Urinary bladder (tissue), 3 donors: ENCODE measurements at regions not wholly inside any gene's neighbourhood (a gene's known extent, or its start where the extent isn't known, plus 50 kb on each side); places are given as distances from the start of the nearest gene placed in this dataset.
"Not testable (repeated sequence)": the region's sequence is repeated elsewhere in the genome, so short reads cannot be mapped to it uniquely, and the experiment has no call there.

Experiments used
- DNase-seq: peaks from one replicate; pipeline ENCODE4 v3.0.0-alpha.2; 2015; ENCODE audit errors: extremely low spot score
- H3K27ac ChIP-seq: one replicate; pipeline ENCODE4 v1.5.1; 2013; ENCODE audit warnings: low read depth, mild to moderate bottlenecking, moderate library complexity
- H3K36me3 ChIP-seq: one replicate; pipeline ENCODE4 v1.6.1; 2013; ENCODE audit warnings: mild to moderate bottlenecking, moderate library complexity; ENCODE audit not compliant: insufficient read depth
- H3K4me1 ChIP-seq: one replicate; pipeline ENCODE4 v1.6.1; 2013; ENCODE audit warnings: mild to moderate bottlenecking, moderate library complexity; ENCODE audit not compliant: insufficient read depth
- H3K4me3 ChIP-seq: one replicate; pipeline ENCODE4 v1.5.1; 2013; ENCODE audit warnings: low read depth, low read length
- WGBS: extraction: QIAGEN DNeasy Blood & Tissue Kit; methylation state at CpG from one replicate; pipeline ENCODE4 v1.1.7; 2013; 5-methylcytosine and 5-hydroxymethylcytosine counted together
- donor health status: healthy with polysubstance abuse.
- donor health status: healthy.

GRCh38 chr7:145700488-145700887 lies 416.1 kb upstream of the CNTNAP2 start:
- WGBS, result 70% methylated on average over 3 of the region's 3 CpGs
- H3K4me3 ChIP-seq, result no peak overlapping the region
- no peaks in the 10 kb centered on the region for H3K36me3 ChIP-seq
- no peak for DNase-seq
- H3K4me1 ChIP-seq, result no peaks in the 10 kb centered on the region
- peak overlapping the region; percentile 2 for H3K27ac ChIP-seq

DNA sequence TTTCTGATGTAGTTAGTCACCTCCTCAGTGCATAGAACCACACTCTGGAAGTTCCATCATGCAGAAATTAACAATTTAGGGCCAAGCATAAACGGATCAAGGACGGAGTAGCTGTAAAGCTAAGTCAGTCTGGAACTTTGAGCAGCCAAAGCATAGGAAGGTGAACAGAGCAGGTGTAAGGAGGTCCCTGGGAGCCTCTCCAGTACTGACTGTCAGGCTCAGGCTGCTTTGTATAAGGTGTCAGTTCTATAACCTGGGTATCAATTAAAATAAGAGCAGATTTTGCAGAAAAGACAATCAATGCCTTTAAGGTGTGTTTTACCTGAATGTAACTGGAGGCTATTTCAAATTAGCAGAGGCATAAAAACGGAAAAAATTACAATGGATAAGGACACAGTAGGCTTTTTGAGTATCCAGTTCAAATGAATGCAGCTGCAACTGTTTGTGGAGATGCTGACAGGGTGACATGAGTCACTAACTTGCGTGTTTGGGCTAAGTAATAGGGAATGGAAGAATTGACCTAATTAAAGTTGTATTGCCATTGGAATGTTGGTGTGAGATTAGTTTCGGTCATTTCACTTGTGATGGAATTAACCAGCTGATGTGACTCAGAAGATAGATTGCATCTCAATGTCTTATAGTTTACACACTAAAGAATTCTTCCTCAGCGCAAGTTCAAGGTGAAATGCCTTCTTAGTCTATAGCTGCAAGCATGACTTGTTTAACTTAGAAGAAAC lies 417.9 kb upstream of the CNTNAP2 start:
- no peak for DNase-seq
- Histone ChIP-seq H3K4me1 (no peaks in the 10 kb centered on the region), H3K4me3 (no peak overlapping the region), H3K27ac (no peak overlapping the region), H3K36me3 (no peaks in the 10 kb centered on the region)
- 86% methylated on average over 6 of the region's 6 CpGs for WGBS

DNA sequence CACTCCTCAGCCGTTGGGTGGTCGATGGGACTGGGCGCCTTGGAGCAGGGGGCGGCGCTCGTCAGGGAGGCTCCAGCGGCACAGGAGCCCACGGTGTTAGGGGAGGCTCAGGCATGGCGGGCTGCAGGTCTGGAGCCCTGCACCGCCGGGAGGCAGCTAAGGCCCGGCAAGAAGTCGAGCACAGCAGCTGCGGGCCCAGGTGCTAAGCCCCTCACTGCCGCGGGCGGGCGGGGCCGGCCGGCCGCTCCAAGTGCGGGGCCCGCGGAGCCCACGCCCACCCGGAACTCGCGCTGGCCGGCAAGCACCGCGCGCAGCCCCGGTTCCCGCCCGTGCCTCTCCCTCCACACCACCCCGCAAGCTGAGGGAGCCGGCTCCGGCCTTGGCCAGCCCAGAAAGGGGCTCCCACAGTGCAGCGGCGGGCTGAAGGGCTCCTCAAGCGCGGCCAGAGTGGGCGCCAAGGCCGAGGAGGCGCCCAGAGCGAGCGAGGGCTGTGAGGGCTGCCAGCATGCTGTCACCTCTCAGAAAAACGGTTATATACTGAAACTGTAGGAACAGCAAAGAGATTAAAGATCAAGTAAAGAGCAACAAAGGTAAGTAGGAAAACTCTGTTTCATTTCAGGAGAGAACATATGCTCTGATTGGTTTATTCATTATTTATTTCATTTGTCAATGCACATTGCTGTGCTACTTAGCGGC lies 419.0 kb upstream of the CNTNAP2 start:
- H3K27ac ChIP-seq, H3K4me1 ChIP-seq, H3K36me3 ChIP-seq, DNase-seq, H3K4me3 ChIP-seq: not testable (repeated sequence)
- WGBS, result 97% methylated on average over 47 of the region's 49 CpGs

GRCh38 chr7:145696071-145696470 lies 420.5 kb upstream of the CNTNAP2 start:
- DNase-seq, result no peak
- H3K4me1 ChIP-seq, result no peaks in the 10 kb centered on the region
- no peak overlapping the region for H3K27ac ChIP-seq
- H3K4me3 ChIP-seq, result no peak overlapping the region
- no peaks in the 10 kb centered on the region for H3K36me3 ChIP-seq

DNA sequence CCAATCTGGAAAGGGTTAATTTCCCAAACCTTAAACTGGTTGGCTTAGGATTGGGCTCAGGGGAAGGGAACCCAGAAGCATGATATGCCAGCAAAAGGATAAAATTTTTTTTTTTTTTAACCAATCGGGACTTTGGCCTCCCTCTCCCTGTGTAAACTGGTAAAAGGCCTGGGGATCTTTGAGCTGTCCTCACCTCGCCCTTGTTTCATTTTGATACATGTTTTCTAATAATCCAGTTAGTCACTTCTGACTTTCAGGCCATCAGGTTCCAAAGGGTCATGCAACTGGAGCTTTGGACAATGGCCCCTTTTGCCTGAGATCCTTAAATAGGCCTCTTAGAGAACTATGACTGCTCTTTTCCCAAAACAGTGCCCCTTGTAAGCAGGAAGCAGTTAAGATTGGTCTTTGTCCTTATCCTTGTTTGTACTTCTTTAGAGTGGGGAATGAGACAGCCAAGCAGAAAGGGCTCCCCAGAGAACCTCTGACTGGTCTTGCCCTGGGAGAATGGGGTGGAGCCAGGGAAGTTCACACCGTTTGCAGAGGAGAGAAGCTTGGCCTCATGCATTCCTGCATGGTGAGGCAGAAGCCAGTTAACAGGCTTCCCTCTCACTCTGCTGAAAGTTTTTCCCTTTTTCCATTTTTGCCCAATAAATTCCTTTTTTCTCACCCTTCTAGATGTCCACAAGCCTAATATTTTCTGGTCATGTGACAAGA lies 424.2 kb upstream of the CNTNAP2 start:
- Histone ChIP-seq H3K4me1 (no peaks in the 10 kb centered on the region), H3K36me3 (no peaks in the 10 kb centered on the region), H3K4me3 (no peak overlapping the region), H3K27ac (no peak overlapping the region)
- 53% methylated on average over 3 of the region's 3 CpGs for WGBS
- no peak for DNase-seq

DNA sequence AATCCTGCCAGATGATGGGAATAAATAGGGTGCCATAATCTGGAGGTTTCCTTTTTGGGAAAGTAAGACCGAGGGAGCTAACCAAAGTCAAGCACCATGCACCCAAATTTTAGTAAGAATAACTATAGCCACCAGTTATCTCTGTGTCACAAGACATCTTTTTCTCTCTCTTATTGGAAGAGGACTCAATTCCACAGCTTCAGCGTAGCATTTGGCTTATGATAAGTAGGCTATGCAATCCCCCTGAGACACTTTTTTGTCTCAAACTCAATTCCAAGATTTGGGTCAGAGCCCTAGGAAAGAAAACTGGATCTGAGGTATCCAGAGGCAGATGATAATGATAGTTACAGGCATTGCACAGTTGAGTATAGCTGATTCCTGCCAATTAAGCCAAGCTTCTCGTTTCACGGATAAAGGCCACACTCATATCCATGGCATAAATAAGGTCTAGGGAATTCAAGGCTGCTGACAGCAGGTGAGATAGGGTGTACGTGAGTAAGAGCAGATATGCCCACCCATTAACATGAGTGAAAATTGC lies 425.2 kb upstream of the CNTNAP2 start:
- H3K4me3 ChIP-seq, result no peak overlapping the region
- 83% methylated on average over 5 of the region's 5 CpGs for WGBS

GRCh38 chr7:145681646-145682045 lies 435.0 kb upstream of the CNTNAP2 start:
- Histone ChIP-seq H3K27ac (no peak overlapping the region), H3K4me3 (no peak overlapping the region), H3K4me1 (no peaks in the 10 kb centered on the region), H3K36me3 (no peaks in the 10 kb centered on the region)
- DNase-seq, result no peak
- 85% methylated on average over 3 of the region's 3 CpGs for WGBS

More for the DNA sequence above, 425.2 kb upstream of the CNTNAP2 start:
- Histone ChIP-seq H3K4me1 (no peaks in the 10 kb centered on the region), H3K27ac (no peak overlapping the region), H3K36me3 (no peaks in the 10 kb centered on the region)
- no peak for DNase-seq

DNA sequence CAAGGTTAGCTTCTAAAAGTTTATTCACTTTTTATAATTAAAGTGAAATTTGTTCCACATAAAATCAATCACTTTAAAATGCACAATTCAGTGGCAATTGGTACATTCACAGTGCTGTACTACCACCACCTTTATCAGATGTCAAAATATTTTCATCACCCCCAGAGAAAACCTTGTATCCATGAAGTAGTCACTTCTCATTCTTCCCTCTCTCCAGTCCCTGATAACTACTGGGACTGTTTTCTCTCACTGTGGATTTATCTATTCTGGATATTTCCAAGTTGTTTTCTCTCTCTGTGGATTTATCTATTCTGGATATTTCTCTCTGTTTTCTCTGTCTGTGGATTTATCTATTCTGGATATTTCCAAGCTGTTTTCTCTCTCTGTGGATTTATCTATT lies 435.4 kb upstream of the CNTNAP2 start:
- Histone ChIP-seq H3K36me3 (no peaks in the 10 kb centered on the region), H3K27ac (no peak overlapping the region), H3K4me1 (no peaks in the 10 kb centered on the region), H3K4me3 (no peak overlapping the region)
- DNase-seq, result no peak

DNA sequence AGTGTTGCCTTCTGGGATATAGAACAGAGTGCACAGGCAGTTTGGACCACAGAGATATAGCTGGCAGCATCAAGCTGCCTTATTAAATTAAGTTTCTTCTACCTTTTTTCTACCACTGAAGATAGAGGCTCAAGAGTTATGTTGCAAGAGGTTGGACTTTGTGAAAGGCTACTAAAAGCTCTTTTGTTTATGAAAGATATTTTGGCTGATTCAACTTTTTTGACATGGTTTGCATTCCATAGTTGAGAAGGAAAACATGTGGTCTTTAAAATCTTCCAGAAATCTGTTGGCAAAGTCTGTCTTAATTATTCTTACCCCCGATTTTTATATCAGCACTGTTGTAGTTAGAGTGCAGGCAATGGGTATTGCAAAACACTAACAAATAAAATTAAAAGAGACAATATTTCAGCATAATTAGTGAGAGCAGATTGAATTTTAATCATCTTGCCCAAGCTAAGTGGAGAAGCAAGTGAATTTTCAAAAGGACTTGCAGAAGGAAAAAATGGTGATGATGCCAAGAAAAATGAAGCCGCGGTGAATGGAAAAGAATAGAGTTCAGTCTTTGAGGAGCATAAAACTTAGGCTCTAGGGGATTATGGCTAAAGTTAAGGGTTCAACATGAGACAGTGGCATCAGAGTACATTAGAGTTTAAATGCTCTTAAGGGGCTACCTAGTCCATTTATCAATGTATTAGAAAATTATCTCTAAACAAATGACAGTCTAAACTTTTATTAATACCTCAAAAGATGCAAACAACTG lies 450.9 kb upstream of the CNTNAP2 start:
- no peaks in the 10 kb centered on the region for H3K36me3 ChIP-seq
- no peak overlapping the region for H3K27ac ChIP-seq
- no peak for DNase-seq
- WGBS, result 50% methylated on average over 3 of the region's 3 CpGs
- H3K4me1 ChIP-seq, result no peaks in the 10 kb centered on the region
- H3K4me3 ChIP-seq, result no peak overlapping the region

DNA sequence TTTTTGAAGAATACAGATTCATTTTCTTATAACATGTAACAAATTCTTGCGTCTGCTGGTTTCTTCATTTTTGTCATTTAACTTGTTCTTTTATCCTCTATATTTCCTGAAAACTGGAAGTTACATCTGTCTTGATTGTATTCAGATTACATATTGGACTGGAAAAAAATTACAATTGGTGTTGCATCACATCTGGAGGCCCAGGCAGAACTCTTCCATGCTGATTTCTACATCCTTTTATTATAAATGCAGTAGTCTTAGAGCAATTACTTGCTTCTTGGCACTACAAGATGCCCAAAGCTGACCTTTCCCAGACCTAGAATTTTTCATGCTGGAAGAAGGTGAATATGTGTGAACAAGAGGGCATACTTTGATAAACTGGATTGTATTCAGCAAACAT lies 460.9 kb upstream of the CNTNAP2 start:
- no peak for DNase-seq
- Histone ChIP-seq H3K4me1 (no peaks in the 10 kb centered on the region), H3K4me3 (no peak overlapping the region), H3K27ac (no peak overlapping the region), H3K36me3 (no peaks in the 10 kb centered on the region)
- 94% methylated on average over 1 of the region's 1 CpG for WGBS

- no peak for DNase-seq
- Histone ChIP-seq H3K4me3 (no peak overlapping the region), H3K27ac (no peak overlapping the region), H3K36me3 (no peaks in the 10 kb centered on the region), H3K4me1 (no peaks in the 10 kb centered on the region)
- 94% methylated on average over 6 of the region's 6 CpGs for WGBS
Observed at GRCh38 chr7:145645135-145645515, 471.5 kb upstream of the CNTNAP2 start.

DNA sequence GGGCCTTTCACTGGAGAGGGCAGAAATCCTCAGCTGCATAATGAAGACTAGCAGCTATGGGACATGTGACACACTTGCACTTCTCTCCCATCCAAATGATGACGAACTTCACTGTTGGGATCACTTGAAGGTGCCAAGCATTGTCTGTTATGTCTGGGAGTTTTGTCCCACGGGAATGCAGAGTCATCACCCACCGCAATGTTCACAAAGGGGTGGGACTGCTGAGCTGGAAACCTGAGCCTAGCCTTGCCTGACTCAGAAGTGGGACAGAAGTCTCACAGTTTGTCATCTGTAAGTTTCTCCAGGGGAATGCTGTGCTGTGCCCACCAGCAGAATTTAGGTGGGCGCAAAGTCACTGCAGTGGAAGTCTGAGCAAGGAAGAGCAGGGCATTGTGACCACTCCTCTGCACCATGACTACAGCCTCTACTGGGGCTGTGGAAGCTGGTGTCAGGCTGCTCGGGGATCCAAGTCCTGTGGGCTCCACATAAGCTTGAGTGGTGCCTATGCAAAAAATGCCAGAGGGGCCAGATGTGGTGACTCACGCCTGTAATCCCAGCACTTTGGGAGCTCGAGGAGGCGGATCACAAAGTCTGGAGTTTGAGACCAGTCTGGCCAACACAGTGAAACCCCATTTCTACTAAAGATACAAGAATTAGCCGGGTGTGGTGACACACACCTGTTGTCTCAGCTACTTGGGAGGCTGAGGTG lies 472.0 kb upstream of the CNTNAP2 start:
- Histone ChIP-seq H3K4me1 (no peaks in the 10 kb centered on the region), H3K4me3 (no peak overlapping the region), H3K36me3 (no peaks in the 10 kb centered on the region), H3K27ac (no peak overlapping the region)
- WGBS, result 85% methylated on average over 9 of the region's 9 CpGs
- DNase-seq, result no peak

- H3K36me3 ChIP-seq, result no peaks in the 10 kb centered on the region
- WGBS, result 79% methylated on average over 3 of the region's 3 CpGs
- H3K4me1 ChIP-seq, result no peaks in the 10 kb centered on the region
- no peak overlapping the region for H3K4me3 ChIP-seq
- no peak overlapping the region for H3K27ac ChIP-seq
- DNase-seq, result no peak
Observed at GRCh38 chr7:145643981-145644380, 472.6 kb upstream of the CNTNAP2 start.
